CD4-positive, CD25-positive, alpha-beta regulatory T cell (primary cell): ENCODE measurements at regions not wholly inside any gene's neighbourhood (a gene's known extent, or its start where the extent isn't known, plus 50 kb on each side); places are given as distances from the start of the nearest gene placed in this dataset.
"Not testable (repeated sequence)": the region's sequence is repeated elsewhere in the genome, so short reads cannot be mapped to it uniquely, and the experiment has no call there.

Source experiments
- ATAC-seq, 2 donors: fragments of 150-1000 bp; cut with Tn5 transposase; one replicate each; pipeline ENCODE4 v1.10.0; 2021; ENCODE audit warnings: low read depth in 2 of 2, moderate number of reproducible peaks in 2 of 2, moderate library complexity in 1 of 2
- DNase-seq, 3 donors: peaks; one replicate each; pipeline versions ENCODE4 v3.0.0 to v3.0.0-alpha.2; 2012 to 2022; ENCODE audit warnings: mixed read lengths in 1 of 3
- H3K27ac ChIP-seq: one replicate; pipeline ENCODE4 v1.7.0; 2013; ENCODE audit warnings: mild to moderate bottlenecking, low read length; ENCODE audit not compliant: insufficient read depth, poor library complexity, severe bottlenecking
- H3K27me3 ChIP-seq: one replicate; pipeline ENCODE4 v1.7.0; 2013; ENCODE audit warnings: low read length; ENCODE audit not compliant: control insufficient read depth, insufficient read depth
- H3K36me3 ChIP-seq: one replicate; pipeline ENCODE4 v1.7.0; 2013; ENCODE audit warnings: mild to moderate bottlenecking, low read length, moderate library complexity; ENCODE audit not compliant: control insufficient read depth, insufficient read depth
- H3K4me1 ChIP-seq: 2 replicates; pipeline ENCODE4 v1.7.0; 2013; ENCODE audit warnings: mild to moderate bottlenecking, low read length; ENCODE audit not compliant: insufficient read depth, control insufficient read depth, poor library complexity, severe bottlenecking
- H3K4me3 ChIP-seq: one replicate; pipeline ENCODE4 v1.7.0; 2013; ENCODE audit warnings: low read depth, mild to moderate bottlenecking, low read length, moderate library complexity
- H3K9me3 ChIP-seq, 2 experiments: 1 replicate in 1 of 2; 2 replicates in 1 of 2; pipeline ENCODE4 v1.7.0; 2013; ENCODE audit warnings: low read length in 2 of 2, mild to moderate bottlenecking in 1 of 2, moderate library complexity in 1 of 2; ENCODE audit not compliant: control insufficient read depth in 2 of 2
- H3K27ac Mint-ChIP-seq, 3 donors: one replicate each; pipeline ENCODE4 v1.8.0; 2020 to 2022; ENCODE audit warnings: mild to moderate bottlenecking in 3 of 3, mixed read lengths in 3 of 3, moderate library complexity in 2 of 3
- H3K27me3 Mint-ChIP-seq: one replicate; pipeline ENCODE4 v1.8.0; 2022; ENCODE audit warnings: mild to moderate bottlenecking, mixed read lengths
- H3K36me3 Mint-ChIP-seq: one replicate; pipeline ENCODE4 v1.8.0; 2020; ENCODE audit warnings: mixed read lengths
- H3K4me1 Mint-ChIP-seq, 4 donors: one replicate each; pipeline ENCODE4 v1.8.0; 2020 to 2022; ENCODE audit warnings: mixed read lengths in 4 of 4, mild to moderate bottlenecking in 1 of 4
- H3K4me3 Mint-ChIP-seq, 4 donors: one replicate each; pipeline ENCODE4 v1.8.0; 2020 to 2022; ENCODE audit warnings: mild to moderate bottlenecking in 4 of 4, mixed read lengths in 4 of 4, moderate library complexity in 3 of 4
- H3K9me3 Mint-ChIP-seq, 7 donors: one replicate each; pipeline ENCODE4 v1.8.0; 2020 to 2022; ENCODE audit warnings: mixed read lengths in 7 of 7, mild to moderate bottlenecking in 3 of 7, moderate library complexity in 2 of 7

- not testable (repeated sequence) for H3K36me3 Mint-ChIP-seq, H3K9me3 ChIP-seq, ATAC-seq, H3K4me3 ChIP-seq, H3K27ac Mint-ChIP-seq, H3K27me3 ChIP-seq, DNase-seq, H3K36me3 ChIP-seq, H3K4me1 Mint-ChIP-seq, H3K27ac ChIP-seq, H3K4me3 Mint-ChIP-seq, H3K27me3 Mint-ChIP-seq, H3K4me1 ChIP-seq
- H3K9me3 Mint-ChIP-seq = peaks cover 2 to 19% (median 13%) of the 10 kb centered on the region in 7 donors
Measured at GRCh38 chr6:104676679-104677078, 183.0 kb downstream of the HACE1 start.

GRCh38 chr6:104675161-104675560 is 184.6 kb downstream of the HACE1 start:
- ATAC-seq, H3K4me1 Mint-ChIP-seq, DNase-seq, H3K27ac Mint-ChIP-seq, H3K27me3 ChIP-seq, H3K4me3 Mint-ChIP-seq, H3K36me3 ChIP-seq, H3K4me3 ChIP-seq, H3K9me3 ChIP-seq, H3K4me1 ChIP-seq, H3K27me3 Mint-ChIP-seq, H3K27ac ChIP-seq, H3K36me3 Mint-ChIP-seq: not testable (repeated sequence)
- H3K9me3 Mint-ChIP-seq = peaks cover 2 to 19% (median 13%) of the 10 kb centered on the region in 7 donors

- H3K27ac Mint-ChIP-seq, H3K9me3 ChIP-seq, H3K36me3 ChIP-seq, H3K36me3 Mint-ChIP-seq, H3K4me3 Mint-ChIP-seq, ATAC-seq, H3K4me3 ChIP-seq, H3K27ac ChIP-seq, H3K4me1 Mint-ChIP-seq, DNase-seq, H3K4me1 ChIP-seq, H3K27me3 ChIP-seq: not testable (repeated sequence)
- H3K27me3 Mint-ChIP-seq = peaks cover 12% of the 10 kb centered on the region
- peaks cover 2 to 21% (median 13%) of the 10 kb centered on the region in 7 donors for H3K9me3 Mint-ChIP-seq
Measured at GRCh38 chr6:104673078-104673477, 186.6 kb downstream of the HACE1 start.

- H3K27me3 Mint-ChIP-seq = peaks cover 12% of the 10 kb centered on the region
- H3K4me3 ChIP-seq, H3K4me1 ChIP-seq, H3K36me3 ChIP-seq, H3K27me3 ChIP-seq, ATAC-seq, H3K4me3 Mint-ChIP-seq, H3K9me3 ChIP-seq, H3K27ac ChIP-seq, H3K36me3 Mint-ChIP-seq, DNase-seq, H3K27ac Mint-ChIP-seq, H3K4me1 Mint-ChIP-seq: not testable (repeated sequence)
- peaks cover 2 to 21% (median 15%) of the 10 kb centered on the region in 7 donors for H3K9me3 Mint-ChIP-seq
Measured at GRCh38 chr6:104671591-104671891, 188.2 kb downstream of the HACE1 start.

GRCh38 chr6:104670834-104671590 is 188.7 kb downstream of the HACE1 start:
- not testable (repeated sequence) for H3K4me3 Mint-ChIP-seq, H3K4me1 Mint-ChIP-seq, H3K9me3 ChIP-seq, H3K36me3 Mint-ChIP-seq, H3K27ac ChIP-seq, DNase-seq, H3K27me3 ChIP-seq, H3K4me3 ChIP-seq, H3K36me3 ChIP-seq, H3K4me1 ChIP-seq, H3K27ac Mint-ChIP-seq, ATAC-seq
- peaks cover 2 to 19% (median 14%) of the 10 kb centered on the region in 7 donors for H3K9me3 Mint-ChIP-seq
- H3K27me3 Mint-ChIP-seq = peaks cover 12% of the 10 kb centered on the region

- no peak overlapping the region for H3K27ac Mint-ChIP-seq
Measured at GRCh38 chr6:104669483-104669882, 190.2 kb downstream of the HACE1 start.

GRCh38 chr6:104656235-104656634 is 203.5 kb downstream of the HACE1 start:
- H3K27ac ChIP-seq = no peak overlapping the region
- H3K4me1 ChIP-seq = no peaks in the 10 kb centered on the region
- no peak overlapping the region for H3K4me3 ChIP-seq
- Mint-ChIP-seq H3K27me3 (peaks cover 12% of the 10 kb centered on the region), H3K4me3 (no peak overlapping the region), H3K27ac (no peak overlapping the region), H3K4me1 (no peaks in the 10 kb centered on the region), H3K36me3 (no peaks in the 10 kb centered on the region), H3K9me3 (peaks cover 0 to 7% (median 0%) of the 10 kb centered on the region in 7 donors)
- DNase-seq (no peak), ATAC-seq (no peak)
- H3K36me3 ChIP-seq = no peaks in the 10 kb centered on the region
- no peaks in the 10 kb centered on the region for H3K27me3 ChIP-seq
- H3K9me3 ChIP-seq = no peaks in the 10 kb centered on the region

More at GRCh38 chr6:104669483-104669882, 190.2 kb downstream of the HACE1 start:
- Histone ChIP-seq H3K4me1 (no peaks in the 10 kb centered on the region), H3K4me3 (no peak overlapping the region), H3K27me3 (no peaks in the 10 kb centered on the region), H3K36me3 (no peaks in the 10 kb centered on the region), H3K9me3 (peaks cover 0 to 4% of the 10 kb centered on the region in 2 experiments), H3K27ac (no peak overlapping the region)
- H3K4me1 Mint-ChIP-seq = no peaks in the 10 kb centered on the region
- ATAC-seq (no peak), DNase-seq (no peak)
- peaks cover 12% of the 10 kb centered on the region for H3K27me3 Mint-ChIP-seq
- H3K36me3 Mint-ChIP-seq = no peaks in the 10 kb centered on the region
- H3K9me3 Mint-ChIP-seq = peaks cover 2 to 24% (median 9%) of the 10 kb centered on the region in 7 donors
- no peak overlapping the region for H3K4me3 Mint-ChIP-seq

- no peaks in the 10 kb centered on the region for H3K9me3 ChIP-seq
- no peaks in the 10 kb centered on the region for H3K4me1 Mint-ChIP-seq
- H3K27ac Mint-ChIP-seq = no peak overlapping the region
- DNase-seq = no peak
- no peaks in the 10 kb centered on the region for H3K36me3 Mint-ChIP-seq
- H3K27ac ChIP-seq = no peak overlapping the region
- peaks cover 4% of the 10 kb centered on the region for H3K27me3 Mint-ChIP-seq
- H3K9me3 Mint-ChIP-seq = peaks cover 0 to 10% (median 0%) of the 10 kb centered on the region in 7 donors
- H3K4me3 Mint-ChIP-seq = no peak overlapping the region
- ATAC-seq = no peak
- no peak overlapping the region for H3K4me3 ChIP-seq
- no peaks in the 10 kb centered on the region for H3K27me3 ChIP-seq
- no peaks in the 10 kb centered on the region for H3K4me1 ChIP-seq
- H3K36me3 ChIP-seq = no peaks in the 10 kb centered on the region
Measured at GRCh38 chr6:104653781-104654180, 205.9 kb downstream of the HACE1 start.
